CD8-positive, alpha-beta memory T cell (primary cell): ENCODE measurements at regions not wholly inside any gene's neighbourhood (a gene's known extent, or its start where the extent isn't known, plus 50 kb on each side); places are given as distances from the start of the nearest gene placed in this dataset.

ENCODE experiments used
- CTCF ChIA-PET: fragments of 350-600 bp; sonication (Branson Sonifier 250); formaldehyde crosslinking; loops from one replicate; lab custom pipeline; 2021; ENCODE audit warnings: antibody characterized with exemption; lab: Charles Lee
- POLR2A ChIA-PET: fragments of 350-600 bp; sonication (Branson Sonifier 250); formaldehyde crosslinking; loops from one replicate; lab custom pipeline; 2021; ENCODE audit warnings: antibody characterized with exemption; lab: Charles Lee
- DNase-seq, 5 donors: peaks; one replicate each; pipeline versions ENCODE4 v3.0.0 to v3.0.0-alpha.2; 2020 to 2022; ENCODE audit warnings: mixed read lengths in 1 of 5
- H3K27ac ChIP-seq: one replicate; pipeline ENCODE4 v1.7.0; 2013; ENCODE audit warnings: low read depth, mild to moderate bottlenecking, low read length, moderate library complexity
- H3K27me3 ChIP-seq: 2 replicates; pipeline ENCODE4 v1.7.0; 2013; ENCODE audit warnings: low read length, mild to moderate bottlenecking; ENCODE audit not compliant: insufficient read depth, poor library complexity, severe bottlenecking
- H3K36me3 ChIP-seq: 2 replicates; pipeline ENCODE4 v1.7.0; 2013; ENCODE audit warnings: mild to moderate bottlenecking, low read length, moderate library complexity; ENCODE audit not compliant: insufficient read depth
- H3K4me1 ChIP-seq: 2 replicates; pipeline ENCODE4 v1.7.0; 2013; ENCODE audit warnings: mild to moderate bottlenecking, low read length, moderate library complexity; ENCODE audit not compliant: insufficient read depth
- H3K4me3 ChIP-seq: 2 replicates; pipeline ENCODE4 v1.7.0; 2013; ENCODE audit warnings: mild to moderate bottlenecking, low read length
- H3K9me3 ChIP-seq: 2 replicates; pipeline ENCODE4 v1.7.0; 2013; ENCODE audit warnings: mild to moderate bottlenecking, low read length
- H3K27ac Mint-ChIP-seq, 8 donors: one replicate each; pipeline ENCODE4 v1.8.0; 2020 to 2021; ENCODE audit warnings: mixed read lengths in 8 of 8, mild to moderate bottlenecking in 6 of 8, inconsistent platforms in 3 of 8, moderate library complexity in 3 of 8
- H3K27me3 Mint-ChIP-seq, 2 donors: one replicate each; pipeline ENCODE4 v1.8.0; 2020 to 2021; ENCODE audit warnings: mixed read lengths in 2 of 2, mild to moderate bottlenecking in 1 of 2, moderate library complexity in 1 of 2
- H3K36me3 Mint-ChIP-seq, 3 donors: one replicate each; pipeline ENCODE4 v1.8.0; 2020 to 2021; ENCODE audit warnings: mixed read lengths in 3 of 3, inconsistent platforms in 1 of 3, mild to moderate bottlenecking in 1 of 3
- H3K4me1 Mint-ChIP-seq, 3 donors: one replicate each; pipeline ENCODE4 v1.8.0; 2020 to 2021; ENCODE audit warnings: mixed read lengths in 3 of 3, inconsistent platforms in 1 of 3, mild to moderate bottlenecking in 1 of 3
- H3K4me3 Mint-ChIP-seq, 7 donors: one replicate each; pipeline ENCODE4 v1.8.0; 2020 to 2021; ENCODE audit warnings: mixed read lengths in 7 of 7, mild to moderate bottlenecking in 6 of 7, moderate library complexity in 4 of 7, inconsistent platforms in 2 of 7
- H3K9me3 Mint-ChIP-seq, 5 donors: one replicate each; pipeline ENCODE4 v1.8.0; 2020 to 2022; ENCODE audit warnings: mixed read lengths in 5 of 5, mild to moderate bottlenecking in 3 of 5, moderate library complexity in 2 of 5, inconsistent platforms in 1 of 5

DNA sequence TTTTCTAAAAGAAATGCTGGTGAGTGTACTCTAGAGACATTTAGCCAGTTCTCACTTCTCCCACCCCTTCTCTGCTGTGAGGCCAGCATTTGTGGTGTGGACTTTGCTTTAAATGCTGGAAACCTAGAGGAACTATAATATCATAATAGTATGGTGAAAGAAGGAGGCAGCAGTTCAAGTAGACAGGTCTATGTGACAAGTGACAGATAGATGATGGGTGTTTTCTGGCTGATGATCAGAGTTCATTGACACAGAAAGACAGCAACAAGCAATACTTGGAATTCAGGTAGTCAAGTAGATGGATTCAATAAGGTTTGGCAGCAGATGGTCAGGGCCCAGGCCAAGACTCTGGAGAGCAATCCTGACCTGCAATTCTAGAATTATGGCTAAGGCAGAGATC lies 317.5 kb downstream of the PCDH7 start:
- peaks cover 0 to 1% of the 10 kb centered on the region in 2 donors for H3K27me3 Mint-ChIP-seq
- H3K36me3 Mint-ChIP-seq, result no peaks in the 10 kb centered on the region
- Histone ChIP-seq H3K9me3 (no peaks in the 10 kb centered on the region), H3K4me1 (no peaks in the 10 kb centered on the region), H3K27ac (no peak overlapping the region), H3K27me3 (no peaks in the 10 kb centered on the region), H3K4me3 (no peak overlapping the region), H3K36me3 (no peaks in the 10 kb centered on the region)
- ChIA-PET CTCF (no interaction called here), POLR2A (no interaction called here)
- H3K4me1 Mint-ChIP-seq, result no peaks in the 10 kb centered on the region
- H3K27ac Mint-ChIP-seq, result peak overlapping the region in 1 of 8 donors; percentile 56
- no peak for DNase-seq
- H3K4me3 Mint-ChIP-seq, result no peak overlapping the region
- peaks cover 6 to 14% (median 8%) of the 10 kb centered on the region in 5 donors for H3K9me3 Mint-ChIP-seq

DNA sequence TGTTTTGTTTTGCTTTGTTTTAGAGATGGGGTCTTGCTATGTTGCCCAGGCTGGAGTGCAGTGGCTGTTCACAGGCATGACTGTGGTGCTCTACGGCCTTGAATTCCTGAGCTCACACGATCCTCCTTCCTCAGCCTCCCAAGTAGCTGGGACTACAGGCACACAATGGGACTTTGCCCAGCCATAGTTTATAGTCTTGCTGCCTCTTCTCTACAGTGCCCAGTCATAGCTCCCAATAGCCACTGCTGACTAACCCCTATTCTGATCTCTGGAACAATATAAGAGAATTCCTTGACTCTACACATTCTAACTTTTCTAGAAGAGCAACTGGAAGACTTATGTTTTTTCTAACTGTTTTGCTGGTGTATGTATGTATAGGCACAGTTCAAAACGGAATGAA lies 319.2 kb downstream of the PCDH7 start:
- H3K36me3 Mint-ChIP-seq, result no peaks in the 10 kb centered on the region
- Histone ChIP-seq H3K27me3 (no peaks in the 10 kb centered on the region), H3K4me3 (no peak overlapping the region), H3K27ac (no peak overlapping the region), H3K4me1 (no peaks in the 10 kb centered on the region), H3K9me3 (no peaks in the 10 kb centered on the region), H3K36me3 (no peaks in the 10 kb centered on the region)
- H3K4me3 Mint-ChIP-seq, result no peak overlapping the region
- H3K27ac Mint-ChIP-seq, result no peak overlapping the region
- POLR2A ChIA-PET, result no interaction called here
- no peaks in the 10 kb centered on the region for H3K4me1 Mint-ChIP-seq
- no peak for DNase-seq
- CTCF ChIA-PET, result no interaction called here
- H3K27me3 Mint-ChIP-seq, result no peaks in the 10 kb centered on the region
- H3K9me3 Mint-ChIP-seq, result peaks cover 3 to 22% (median 11%) of the 10 kb centered on the region in 5 donors

DNA sequence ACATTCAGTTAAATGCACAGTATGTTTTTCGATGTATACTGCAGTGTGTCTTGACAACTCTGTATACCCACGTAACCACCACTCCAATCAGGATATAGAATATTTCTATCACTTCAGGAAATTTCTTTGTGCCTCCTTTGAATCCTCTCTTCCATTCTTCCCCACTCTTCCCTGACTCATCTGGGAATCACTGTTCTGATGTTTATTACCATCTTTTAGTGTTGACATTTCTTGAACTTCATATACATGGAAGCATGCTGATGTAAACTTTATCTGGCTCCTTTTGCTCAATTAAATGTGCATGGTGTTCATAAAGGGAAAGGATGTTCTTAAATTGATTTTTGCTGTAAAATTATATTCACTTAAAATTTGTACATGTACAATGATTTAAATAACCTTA lies 319.9 kb downstream of the PCDH7 start:
- Mint-ChIP-seq H3K4me3 (no peak overlapping the region), H3K4me1 (no peaks in the 10 kb centered on the region), H3K27ac (no peak overlapping the region), H3K9me3 (peaks cover under 1 to 24% (median 11%) of the 10 kb centered on the region in 5 donors), H3K27me3 (no peaks in the 10 kb centered on the region), H3K36me3 (no peaks in the 10 kb centered on the region)
- no peaks in the 10 kb centered on the region for H3K27me3 ChIP-seq
- H3K9me3 ChIP-seq, result no peaks in the 10 kb centered on the region
- H3K4me3 ChIP-seq, result no peak overlapping the region
- no peaks in the 10 kb centered on the region for H3K4me1 ChIP-seq
- no peak overlapping the region for H3K27ac ChIP-seq
- POLR2A ChIA-PET, result no interaction called here
- CTCF ChIA-PET, result no interaction called here
- no peak for DNase-seq
- no peaks in the 10 kb centered on the region for H3K36me3 ChIP-seq

DNA sequence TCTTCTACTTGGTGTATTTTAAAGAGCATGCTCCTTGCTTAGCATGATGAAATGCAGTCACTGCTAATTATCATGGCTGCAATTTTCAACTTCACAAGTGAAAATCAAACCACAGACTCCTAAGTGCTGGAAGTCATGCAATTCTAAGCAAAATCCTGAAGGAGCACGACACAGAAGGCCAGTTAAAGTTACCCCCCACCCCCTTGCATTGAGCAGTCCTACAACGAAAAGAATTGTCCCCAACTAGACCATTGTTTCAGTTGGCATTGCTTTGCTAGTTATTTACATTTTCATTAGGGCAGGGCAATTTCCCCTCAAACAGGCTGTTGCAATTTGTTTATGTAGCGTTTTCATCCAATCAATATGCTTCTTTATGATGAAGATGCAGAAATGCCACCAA lies 321.2 kb downstream of the PCDH7 start:
- Histone ChIP-seq H3K27ac (no peak overlapping the region), H3K9me3 (no peaks in the 10 kb centered on the region), H3K27me3 (no peaks in the 10 kb centered on the region), H3K4me1 (no peaks in the 10 kb centered on the region), H3K36me3 (no peaks in the 10 kb centered on the region), H3K4me3 (no peak overlapping the region)
- Mint-ChIP-seq H3K36me3 (no peaks in the 10 kb centered on the region), H3K4me1 (no peaks in the 10 kb centered on the region), H3K4me3 (no peak overlapping the region), H3K27me3 (no peaks in the 10 kb centered on the region), H3K9me3 (peaks cover 2 to 26% (median 11%) of the 10 kb centered on the region in 5 donors), H3K27ac (no peak overlapping the region)
- POLR2A ChIA-PET, result no interaction called here
- CTCF ChIA-PET, result no interaction called here
- DNase-seq, result no peak

DNA sequence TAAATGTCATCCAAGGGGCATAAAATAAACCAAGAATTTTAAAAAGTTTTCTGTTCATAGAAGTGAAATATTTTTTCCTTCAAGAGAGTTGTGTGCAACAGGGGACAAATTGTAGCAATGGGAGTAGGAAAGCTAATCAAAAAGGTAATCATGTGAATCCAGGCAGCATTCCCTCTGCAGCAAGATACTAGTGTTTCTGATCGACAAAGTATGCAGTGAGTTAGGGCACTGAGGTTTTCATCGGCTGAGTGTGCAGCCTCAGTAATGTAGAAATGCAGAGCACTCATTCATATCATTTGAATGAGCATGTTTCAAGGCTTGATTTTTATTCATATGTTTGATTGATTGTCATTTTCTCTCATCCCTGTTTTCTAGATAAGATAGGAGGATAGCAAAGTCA lies 321.7 kb downstream of the PCDH7 start:
- Histone ChIP-seq H3K4me1 (no peaks in the 10 kb centered on the region), H3K4me3 (no peak overlapping the region), H3K9me3 (no peaks in the 10 kb centered on the region), H3K36me3 (no peaks in the 10 kb centered on the region), H3K27me3 (no peaks in the 10 kb centered on the region), H3K27ac (no peak overlapping the region)
- Mint-ChIP-seq H3K9me3 (peaks cover 2 to 26% (median 11%) of the 10 kb centered on the region in 5 donors), H3K27ac (no peak overlapping the region), H3K27me3 (no peaks in the 10 kb centered on the region), H3K4me1 (no peaks in the 10 kb centered on the region), H3K36me3 (no peaks in the 10 kb centered on the region), H3K4me3 (no peak overlapping the region)
- CTCF ChIA-PET, result no interaction called here
- POLR2A ChIA-PET, result no interaction called here
- no peak for DNase-seq

DNA sequence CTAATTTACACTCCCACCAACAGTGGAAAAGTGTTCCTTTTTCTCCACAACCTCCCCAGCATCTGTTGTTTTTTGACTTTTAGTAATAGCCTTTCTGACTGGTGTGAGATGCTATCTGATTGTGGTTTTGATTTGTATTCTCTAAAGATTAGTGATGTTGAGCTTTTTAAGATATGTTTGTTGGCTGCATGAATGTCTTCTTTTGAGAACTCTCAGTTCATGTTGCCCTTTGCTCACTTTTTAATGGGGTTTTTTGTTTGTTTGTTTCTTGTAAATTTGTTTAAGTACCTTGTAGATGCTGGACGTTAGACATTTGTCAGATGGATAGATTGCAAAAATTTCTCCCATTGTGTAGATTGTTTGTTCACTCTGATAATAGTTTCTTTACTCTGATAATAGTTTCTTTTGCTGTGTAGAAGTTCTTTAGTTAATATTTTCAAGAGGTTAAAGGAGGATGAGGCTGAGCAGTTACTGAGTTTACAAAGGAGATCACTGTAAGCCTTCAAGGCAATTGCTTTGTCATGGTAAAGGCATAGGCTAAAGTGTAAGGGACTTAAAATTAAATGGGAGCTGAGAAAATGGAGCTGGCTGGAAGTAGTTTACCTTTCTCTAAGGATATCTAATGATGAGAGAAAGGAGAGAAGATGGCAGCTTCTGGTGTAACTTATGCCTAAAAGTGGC lies 323.4 kb downstream of the PCDH7 start:
- CTCF ChIA-PET, result no interaction called here
- H3K9me3 Mint-ChIP-seq, result peaks cover 5 to 31% (median 8%) of the 10 kb centered on the region in 5 donors

DNA sequence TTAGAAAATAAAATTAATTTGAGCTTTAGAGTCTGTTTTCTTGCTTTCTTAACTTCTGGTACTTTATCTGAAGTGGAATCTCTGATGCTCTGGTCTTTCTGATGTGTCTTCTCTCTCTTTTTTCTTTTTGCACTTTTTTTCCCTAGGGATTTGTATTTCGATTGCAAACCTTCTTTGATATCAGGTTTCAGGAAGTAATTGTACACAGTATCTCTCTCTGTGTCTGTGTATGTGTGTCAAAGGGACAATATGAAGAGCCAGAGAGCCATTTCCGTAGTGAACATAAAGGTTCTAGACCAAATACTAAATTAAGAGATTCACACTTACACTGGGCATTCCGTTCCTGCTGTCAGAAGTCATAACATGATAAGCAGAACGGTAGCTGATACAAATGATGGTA lies 325.0 kb downstream of the PCDH7 start:
- Mint-ChIP-seq H3K4me3 (no peak overlapping the region), H3K4me1 (no peaks in the 10 kb centered on the region), H3K27ac (no peak overlapping the region), H3K27me3 (no peaks in the 10 kb centered on the region), H3K36me3 (no peaks in the 10 kb centered on the region), H3K9me3 (peaks cover 3 to 31% (median 11%) of the 10 kb centered on the region in 5 donors)
- H3K9me3 ChIP-seq, result no peaks in the 10 kb centered on the region
- H3K27me3 ChIP-seq, result no peaks in the 10 kb centered on the region
- DNase-seq, result no peak
- H3K36me3 ChIP-seq, result no peaks in the 10 kb centered on the region
- CTCF ChIA-PET, result no interaction called here
- POLR2A ChIA-PET, result no interaction called here
- no peak overlapping the region for H3K4me3 ChIP-seq
- no peak overlapping the region for H3K27ac ChIP-seq
- no peaks in the 10 kb centered on the region for H3K4me1 ChIP-seq

More for the DNA sequence above, 323.4 kb downstream of the PCDH7 start:
- POLR2A ChIA-PET, result no interaction called here
- Mint-ChIP-seq H3K27ac (no peak overlapping the region), H3K27me3 (no peaks in the 10 kb centered on the region), H3K36me3 (no peaks in the 10 kb centered on the region), H3K4me3 (no peak overlapping the region), H3K4me1 (no peaks in the 10 kb centered on the region)
- no peak overlapping the region for H3K4me3 ChIP-seq
- H3K36me3 ChIP-seq, result no peaks in the 10 kb centered on the region
- no peaks in the 10 kb centered on the region for H3K27me3 ChIP-seq
- no peaks in the 10 kb centered on the region for H3K9me3 ChIP-seq
- no peak for DNase-seq
- no peak overlapping the region for H3K27ac ChIP-seq
- H3K4me1 ChIP-seq, result no peaks in the 10 kb centered on the region

DNA sequence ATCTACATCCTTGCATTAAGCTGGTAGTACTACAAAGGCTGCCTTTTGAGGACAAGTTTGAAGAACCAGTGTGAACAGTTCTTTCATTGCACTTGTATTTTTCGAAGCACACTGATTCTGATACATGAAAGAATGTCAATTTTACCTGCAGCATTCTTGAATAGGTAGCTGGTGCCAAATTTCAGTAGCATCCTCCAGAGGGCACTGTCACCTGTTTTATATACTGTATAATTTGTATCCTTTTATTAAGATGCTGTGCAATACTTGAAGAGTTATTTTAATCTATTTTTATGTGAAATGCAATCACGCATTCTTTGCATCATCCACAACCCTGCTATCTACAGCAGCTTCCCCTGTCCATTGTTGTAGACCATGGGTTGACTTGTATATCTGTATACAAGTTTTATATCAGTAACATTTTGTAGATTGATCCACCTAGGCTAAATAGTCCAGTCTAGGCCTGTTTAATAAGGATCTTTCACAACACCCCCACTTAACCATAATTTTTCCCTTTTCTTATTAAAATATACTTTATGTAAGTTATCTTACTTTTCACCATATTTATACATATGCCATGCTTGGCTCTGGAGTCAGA lies 325.7 kb downstream of the PCDH7 start:
- CTCF ChIA-PET, result no interaction called here
- no peaks in the 10 kb centered on the region for H3K9me3 ChIP-seq
- H3K4me1 ChIP-seq, result no peaks in the 10 kb centered on the region
- Mint-ChIP-seq H3K36me3 (no peaks in the 10 kb centered on the region), H3K4me3 (no peak overlapping the region), H3K4me1 (no peaks in the 10 kb centered on the region), H3K9me3 (peaks cover 3 to 29% (median 11%) of the 10 kb centered on the region in 5 donors), H3K27me3 (no peaks in the 10 kb centered on the region), H3K27ac (no peak overlapping the region)
- no peak overlapping the region for H3K27ac ChIP-seq
- H3K4me3 ChIP-seq, result no peak overlapping the region
- no peaks in the 10 kb centered on the region for H3K27me3 ChIP-seq
- POLR2A ChIA-PET, result no interaction called here
- H3K36me3 ChIP-seq, result no peaks in the 10 kb centered on the region
- DNase-seq, result no peak
